Kidney (tissue), 13 donors: ENCODE measurements at regions not wholly inside any gene's neighbourhood (a gene's known extent, or its start where the extent isn't known, plus 50 kb on each side); places are given as distances from the start of the nearest gene placed in this dataset.

Experiments
- DNase-seq, 5 donors: peaks; one replicate each; pipeline ENCODE4 v3.0.0-alpha.2; 2013 to 2020
- FAIRE-seq: peaks from 2 replicates; lab custom pipeline; 2012; peaks lifted over from hg19 to GRCh38; lab: Jason Lieb, UNC
- H3K27ac ChIP-seq, 2 donors: one replicate each; pipeline ENCODE4 v1.7.0; 2013; ENCODE audit warnings: low read depth in 2 of 2, low read length in 2 of 2, inconsistent platforms in 1 of 2
- H3K27me3 ChIP-seq: one replicate; pipeline ENCODE4 v1.7.1; 2013; ENCODE audit warnings: low read length, inconsistent platforms; ENCODE audit not compliant: control insufficient read depth, insufficient read depth
- H3K36me3 ChIP-seq, 3 donors: one replicate each; pipeline versions ENCODE4 v1.7.0 to v1.7.1; 2013; ENCODE audit warnings: low read length in 3 of 3, control low read depth in 1 of 3, inconsistent platforms in 1 of 3; ENCODE audit not compliant: insufficient read depth in 3 of 3, control insufficient read depth in 2 of 3
- H3K4me1 ChIP-seq, 3 donors: one replicate each; pipeline versions ENCODE4 v1.7.0 to v1.7.1; 2013; ENCODE audit warnings: low read length in 3 of 3, inconsistent platforms in 1 of 3, low read depth in 1 of 3; ENCODE audit not compliant: control insufficient read depth in 2 of 3, insufficient read depth in 2 of 3
- H3K4me3 ChIP-seq, 3 donors: one replicate each; pipeline versions ENCODE4 v1.7.0 to v1.8.1; 2013; ENCODE audit warnings: low read length in 3 of 3, control low read depth in 1 of 3, inconsistent platforms in 1 of 3
- H3K9ac ChIP-seq, 3 donors: one replicate each; pipeline versions ENCODE4 v1.7.0 to v1.7.1; 2013; ENCODE audit warnings: low read length in 3 of 3, control low read depth in 1 of 3, inconsistent platforms in 1 of 3
- H3K9me3 ChIP-seq, 3 donors: one replicate each; pipeline versions ENCODE4 v1.7.0 to v1.7.1; 2013; ENCODE audit warnings: low read length in 3 of 3, control low read depth in 1 of 3, inconsistent platforms in 1 of 3; ENCODE audit not compliant: control insufficient read depth in 2 of 3, insufficient read depth in 1 of 3
- intact Hi-C: fragments of 100-400 bp; cut with DNase I; formaldehyde crosslinking; loops from one replicate; pipeline ENCODE4 v1.11.1; 2022
- TF ChIP-seq, protein P1 (sequence below): IDR thresholded peaks from 3 replicates; pipeline ENCODE4 v1.5.1; 2012; ENCODE audit warnings: mild to moderate bottlenecking, moderate library complexity, borderline replicate concordance; ENCODE audit not compliant: insufficient read depth; ENCODE audit errors: extremely low read depth
- donor health status: control.
- donor health status: control.
- donor health status: control.
- donor health status: control.
- donor health status: control.
- donor health status: DM: yes; HTN: yes; CAD: no.
- donor health status: Normal renal cell carcinoma (clear cell type).

- FAIRE-seq = no peak
Measured at GRCh38 chr4:186008057-186008456, 60.9 kb upstream of the TLR3 start.

DNA sequence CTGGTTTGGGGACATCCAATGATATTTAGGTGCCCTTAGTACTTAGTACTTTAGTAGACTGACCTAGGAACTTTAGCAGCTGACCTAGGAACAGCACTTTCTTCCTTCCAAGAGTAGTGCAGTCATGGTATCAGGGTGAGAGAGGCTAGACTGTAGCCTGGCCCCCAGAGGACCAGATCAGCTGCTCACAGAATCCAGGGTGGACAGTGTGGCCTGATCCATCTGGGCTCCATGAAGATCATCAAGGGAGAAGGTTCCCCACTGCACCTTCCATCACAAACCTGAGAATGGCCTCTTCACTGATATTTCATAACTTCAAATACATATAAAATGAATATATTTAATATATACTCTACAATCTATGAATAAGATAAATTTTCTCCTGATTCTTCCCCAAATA is 59.0 kb upstream of the TLR3 start:
- intact Hi-C loops = no loop called here
- TF ChIP-seq, protein P1, sequence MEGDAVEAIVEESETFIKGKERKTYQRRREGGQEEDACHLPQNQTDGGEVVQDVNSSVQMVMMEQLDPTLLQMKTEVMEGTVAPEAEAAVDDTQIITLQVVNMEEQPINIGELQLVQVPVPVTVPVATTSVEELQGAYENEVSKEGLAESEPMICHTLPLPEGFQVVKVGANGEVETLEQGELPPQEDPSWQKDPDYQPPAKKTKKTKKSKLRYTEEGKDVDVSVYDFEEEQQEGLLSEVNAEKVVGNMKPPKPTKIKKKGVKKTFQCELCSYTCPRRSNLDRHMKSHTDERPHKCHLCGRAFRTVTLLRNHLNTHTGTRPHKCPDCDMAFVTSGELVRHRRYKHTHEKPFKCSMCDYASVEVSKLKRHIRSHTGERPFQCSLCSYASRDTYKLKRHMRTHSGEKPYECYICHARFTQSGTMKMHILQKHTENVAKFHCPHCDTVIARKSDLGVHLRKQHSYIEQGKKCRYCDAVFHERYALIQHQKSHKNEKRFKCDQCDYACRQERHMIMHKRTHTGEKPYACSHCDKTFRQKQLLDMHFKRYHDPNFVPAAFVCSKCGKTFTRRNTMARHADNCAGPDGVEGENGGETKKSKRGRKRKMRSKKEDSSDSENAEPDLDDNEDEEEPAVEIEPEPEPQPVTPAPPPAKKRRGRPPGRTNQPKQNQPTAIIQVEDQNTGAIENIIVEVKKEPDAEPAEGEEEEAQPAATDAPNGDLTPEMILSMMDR = no peak
- H3K4me3 ChIP-seq = no peak overlapping the region
- no peaks in the 10 kb centered on the region for H3K36me3 ChIP-seq
- no peaks in the 10 kb centered on the region for H3K9me3 ChIP-seq
- H3K4me1 ChIP-seq = no peaks in the 10 kb centered on the region
- FAIRE-seq (no peak), DNase-seq (no peak)
- no peak overlapping the region for H3K9ac ChIP-seq
- no peak overlapping the region for H3K27ac ChIP-seq
- no peaks in the 10 kb centered on the region for H3K27me3 ChIP-seq

More at GRCh38 chr4:186008057-186008456, 60.9 kb upstream of the TLR3 start:
- H3K36me3 ChIP-seq = no peaks in the 10 kb centered on the region
- H3K9me3 ChIP-seq = no peaks in the 10 kb centered on the region
- no peaks in the 10 kb centered on the region for H3K27me3 ChIP-seq
- no peak overlapping the region for H3K4me3 ChIP-seq
- H3K4me1 ChIP-seq = no peaks in the 10 kb centered on the region
- intact Hi-C loops = no loop called here
- H3K27ac ChIP-seq = no peak overlapping the region
- no peak for DNase-seq
- TF ChIP-seq, protein P1 = no peak
- H3K9ac ChIP-seq = no peak overlapping the region

DNA sequence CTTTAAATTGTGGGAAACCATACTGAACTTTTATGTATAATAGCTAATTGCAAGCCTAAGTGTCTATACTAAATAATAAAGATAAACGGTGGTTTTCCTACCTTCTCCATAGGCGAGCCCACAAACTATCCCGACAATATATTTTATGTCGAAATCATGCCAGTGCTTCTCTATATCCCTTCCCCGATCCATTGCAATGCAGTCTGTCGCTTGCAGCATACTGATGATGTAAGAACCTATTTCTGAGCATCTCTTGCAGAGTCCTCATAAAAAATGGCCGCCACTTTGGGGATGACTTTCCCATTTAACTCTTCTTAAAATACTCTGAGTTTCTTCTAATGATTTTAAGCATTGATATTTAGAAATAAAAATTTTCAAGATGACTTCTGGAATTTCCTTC is 58.1 kb upstream of the TLR3 start:
- H3K9ac ChIP-seq = no peak overlapping the region
- TF ChIP-seq, protein P1 = no peak
- H3K4me1 ChIP-seq = no peaks in the 10 kb centered on the region
- FAIRE-seq (no peak), DNase-seq (no peak)
- H3K9me3 ChIP-seq = no peaks in the 10 kb centered on the region
- H3K4me3 ChIP-seq = no peak overlapping the region
- intact Hi-C loops = no loop called here
- H3K27me3 ChIP-seq = no peaks in the 10 kb centered on the region
- no peak overlapping the region for H3K27ac ChIP-seq
- H3K36me3 ChIP-seq = no peaks in the 10 kb centered on the region

DNA sequence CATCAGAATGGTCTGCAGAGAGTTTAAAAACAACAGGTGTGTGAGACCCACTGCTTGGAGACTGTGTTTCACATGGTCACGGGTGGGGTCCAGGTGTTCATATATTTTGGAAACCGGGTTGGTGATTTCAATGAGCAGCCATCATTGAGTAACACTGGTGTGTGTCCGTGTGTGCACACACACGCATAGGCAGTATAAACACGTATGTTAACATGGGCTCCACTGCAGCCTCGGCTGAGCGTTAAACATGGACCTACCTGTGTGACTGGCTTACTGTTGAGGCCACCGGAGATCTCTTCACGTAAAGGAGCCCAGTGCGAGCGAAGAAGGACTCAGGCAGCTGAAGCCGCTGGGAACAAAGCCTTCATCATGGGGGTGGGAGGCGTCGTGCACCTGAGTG is 56.9 kb upstream of the TLR3 start:
- H3K27me3 ChIP-seq = no peaks in the 10 kb centered on the region
- no peak overlapping the region for H3K4me3 ChIP-seq
- intact Hi-C loops = no loop called here
- H3K27ac ChIP-seq = no peak overlapping the region
- H3K9ac ChIP-seq = no peak overlapping the region
- no peaks in the 10 kb centered on the region for H3K4me1 ChIP-seq
- TF ChIP-seq, protein P1 = no peak
- no peaks in the 10 kb centered on the region for H3K9me3 ChIP-seq
- DNase-seq = no peak
- no peak for FAIRE-seq
- no peaks in the 10 kb centered on the region for H3K36me3 ChIP-seq
